BJ (cell line): ENCODE measurements at regions not wholly inside any gene's neighbourhood (a gene's known extent, or its start where the extent isn't known, plus 50 kb on each side); places are given as distances from the start of the nearest gene placed in this dataset.

Experiments
- CTCF ChIA-PET: fragments of 350-600 bp; formaldehyde crosslinking; extraction: SDS; loops from one replicate; lab custom pipeline; 2021; ENCODE audit warnings: antibody characterized with exemption, inconsistent platforms; lab: Yijun Ruan, JAX
- POLR2A ChIA-PET: fragments of 300-600 bp; sonication (Branson Sonifier 250); formaldehyde crosslinking; extraction: SDS; loops from one replicate; lab custom pipeline; 2021; ENCODE audit warnings: antibody characterized with exemption; lab: Charles Lee
- DNase-seq: peaks from one replicate; pipeline ENCODE4 v3.0.0-alpha.2; 2011; ENCODE audit warnings: low read depth
- H3K27me3 ChIP-seq: 2 replicates; pipeline ENCODE4 v1.6.0; 2011; ENCODE audit warnings: low read length; ENCODE audit not compliant: control insufficient read depth, insufficient read depth
- H3K36me3 ChIP-seq: 2 replicates; pipeline ENCODE4 v1.5.1; 2011; ENCODE audit warnings: low read length; ENCODE audit not compliant: control insufficient read depth, insufficient read depth
- H3K4me3 ChIP-seq: 2 replicates; pipeline ENCODE4 v1.5.1; 2011; ENCODE audit warnings: low read depth, mild to moderate bottlenecking, control low read depth, low read length
- CTCF ChIP-seq: IDR thresholded peaks from 2 replicates; pipeline ENCODE4 v1.5.1; 2011; ENCODE audit warnings: low read depth, mild to moderate bottlenecking, control low read depth, inconsistent platforms, low read length, moderate library complexity; ENCODE audit not compliant: insufficient read depth

- no peak for TF ChIP-seq CTCF
- Histone ChIP-seq H3K36me3 (no peaks in the 10 kb centered on the region), H3K27me3 (0 out of 2 replicates have a peak, but pooled peaks cover 1% of the 10 kb centered on the region), H3K4me3 (no peak overlapping the region)
- ChIA-PET POLR2A (no interaction called here), CTCF (no interaction called here)
- DNase-seq = no peak
These were observed 243.9 kb downstream of the REEP3 start for GRCh38 chr10:63765126-63765525.

DNA sequence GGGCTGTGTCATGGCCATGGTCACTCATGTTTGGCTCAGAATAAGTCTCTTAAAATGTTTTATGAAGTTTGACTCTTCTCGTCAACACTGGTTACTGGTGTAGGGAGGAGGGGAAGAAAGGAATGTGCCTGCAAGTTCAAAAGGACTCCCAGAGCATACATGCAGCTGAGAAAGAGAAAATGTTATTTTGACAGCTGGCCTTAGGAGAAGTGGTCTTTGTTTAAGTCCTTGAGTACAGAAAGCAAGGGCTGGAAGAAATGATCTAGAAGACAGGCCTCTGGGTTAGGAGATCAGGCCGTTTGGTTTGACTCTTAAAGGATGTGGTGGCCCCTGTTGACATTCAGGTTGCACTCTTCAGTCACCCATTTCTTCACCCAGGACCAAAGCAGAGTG lies 245.5 kb downstream of the REEP3 start:
- Histone ChIP-seq H3K36me3 (no peaks in the 10 kb centered on the region), H3K4me3 (no peak overlapping the region), H3K27me3 (no peaks in the 10 kb centered on the region; the same call in none of the 2 replicates)
- TF ChIP-seq CTCF = no peak
- no peak for DNase-seq
- CTCF ChIA-PET = interaction anchor here (0.6 to 2.1 kb wide), 8 partner anchors 11 to 609 kb away, joined by 3 to 14 read pairs (median 6); no protein-coding TSS in a partner anchor
- POLR2A ChIA-PET = interaction anchor here (0.6 kb wide), 1 partner anchor 11 kb away, joined by 5 read pairs; no protein-coding TSS in a partner anchor

- H3K36me3 ChIP-seq = no peaks in the 10 kb centered on the region
- ChIA-PET CTCF (interaction anchor here (0.6 to 2.1 kb wide), 14 partner anchors 11 to 609 kb away, joined by 3 to 14 read pairs (median 4); no protein-coding TSS in a partner anchor), POLR2A (no interaction called here)
- DNase-seq = peak; percentile 66
- no peaks in the 10 kb centered on the region; the same call in none of the 2 replicates for H3K27me3 ChIP-seq
- TF ChIP-seq CTCF = peak; percentile 29; the same call in 1 of the 2 replicates
- H3K4me3 ChIP-seq = no peak overlapping the region
These were observed 246.1 kb downstream of the REEP3 start for GRCh38 chr10:63767138-63767801.

- ChIA-PET POLR2A (no interaction called here), CTCF (interaction anchor here (0.6 to 1.4 kb wide), 2 partner anchors 49 to 151 kb away, joined by 3 to 4 read pairs; no protein-coding TSS in a partner anchor)
- no peak for TF ChIP-seq CTCF
- Histone ChIP-seq H3K27me3 (no peaks in the 10 kb centered on the region; the same call in none of the 2 replicates), H3K4me3 (no peak overlapping the region), H3K36me3 (no peaks in the 10 kb centered on the region)
- DNase-seq = no peak
These were observed 248.2 kb downstream of the REEP3 start for GRCh38 chr10:63769367-63769766.

GRCh38 chr10:63770523-63770922 lies 249.3 kb downstream of the REEP3 start:
- TF ChIP-seq CTCF = no peak
- ChIA-PET CTCF (interaction anchor here (1.4 kb wide), 1 partner anchor 603 kb away, joined by 3 read pairs; no protein-coding TSS in a partner anchor), POLR2A (no interaction called here)

More at GRCh38 chr10:63770523-63770922, 249.3 kb downstream of the REEP3 start:
- Histone ChIP-seq H3K27me3 (no peaks in the 10 kb centered on the region; the same call in none of the 2 replicates), H3K4me3 (no peak overlapping the region), H3K36me3 (no peaks in the 10 kb centered on the region)
- DNase-seq = no peak
